ENCODE measurements at regions not wholly inside any gene's neighbourhood (a gene's known extent, or its start where the extent isn't known, plus 50 kb on each side); places are given as distances from the start of the nearest gene placed in this dataset.

DNA sequence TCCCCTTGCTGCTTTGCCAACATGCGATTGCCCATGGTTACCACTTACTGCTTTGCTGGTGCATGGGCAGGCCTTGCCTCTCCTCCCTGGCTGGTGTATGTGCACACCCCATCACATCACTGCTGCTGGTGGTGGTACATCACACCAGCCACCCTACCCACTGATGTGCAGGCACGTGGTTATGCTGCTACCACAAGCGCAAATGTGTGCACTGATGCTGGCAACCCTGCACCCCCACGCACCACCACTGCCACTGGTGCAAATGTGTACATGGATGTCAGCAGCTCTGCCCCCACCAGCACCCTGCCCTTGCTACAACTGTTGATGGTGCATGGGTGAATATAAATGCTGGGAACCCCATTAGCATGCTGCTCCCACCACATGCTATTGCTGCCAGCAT, 261.7 kb downstream of the AEBP2 start (continued):
- no peak for TF ChIP-seq EGR1 (IDR thresholded peaks at IDR 0.05; ENCODE audit: low read depth)

DNA sequence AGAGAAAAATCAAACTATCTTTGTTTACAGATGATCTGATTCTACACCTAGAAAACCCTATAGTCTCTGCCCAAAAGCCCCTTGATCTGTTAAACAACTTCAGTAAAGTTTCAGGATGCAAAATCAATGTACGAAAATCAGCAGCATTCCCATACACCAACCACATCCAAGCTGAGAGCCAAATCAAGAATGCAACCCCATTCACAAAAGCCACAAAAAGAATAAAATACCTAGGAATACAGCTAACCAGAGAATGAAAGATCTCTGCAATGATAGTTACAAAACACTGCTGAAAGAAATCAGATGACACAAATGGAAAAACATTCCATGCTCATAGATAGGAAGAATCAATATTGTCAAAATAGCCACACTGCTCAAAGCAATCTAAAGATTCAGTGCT, 265.7 kb downstream of the AEBP2 start:
- Histone ChIP-seq H3K9me2 (ENCODE audit: insufficient read depth) (no peaks in the 10 kb centered on the region), H3K4me2 (ENCODE audit: low read length) (no peak overlapping the region), H3K9me3 (ENCODE audit: control insufficient read depth in 1 of 2, insufficient read depth in 1 of 2, low read depth in 1 of 2, low read length in 2 of 2) (no peaks in the 10 kb centered on the region), H2AFZ (ENCODE audit: low read depth, low read length, poor library complexity, severe bottlenecking) (no peak overlapping the region), H3K4me1 (ENCODE audit: control insufficient read depth in 1 of 2, insufficient read depth in 2 of 2, low read length in 2 of 2) (peaks cover 0 to 9% of the 10 kb centered on the region in 2 experiments; a peak in 2 of 4 replicates), H3K79me2 (ENCODE audit: insufficient read depth, low read length) (no peaks in the 10 kb centered on the region), H3K4me3 (replicated peaks in 1 of 2; ENCODE audit: low read depth in 1 of 2, low read length in 2 of 2) (no peak overlapping the region), H3K9ac (ENCODE audit: low read length) (no peak overlapping the region), H3K36me3 (ENCODE audit: control insufficient read depth in 1 of 2, insufficient read depth in 2 of 2, low read length in 2 of 2) (no peaks in the 10 kb centered on the region), H3K27me3 (ENCODE audit: insufficient read depth, low read length) (no peaks in the 10 kb centered on the region), H3K27ac (ENCODE audit: low read depth, low read length) (no peak overlapping the region), H4K20me1 (ENCODE audit: insufficient read depth) (no peaks in the 10 kb centered on the region)
- no TSS peak for BruUV-seq (replicated peaks)
- intact Hi-C loops (cut with micrococcal nuclease), result no loop called here
- no peak for TF ChIP-seq EZH2 (IDR thresholded peaks at IDR 0.05)
- TF ChIP-seq YY1 (IDR thresholded peaks at IDR 0.05; ENCODE audit: extremely low read depth, insufficient replicate concordance, low read depth, low read length), result no peak
- TF ChIP-seq TCF7L2 (IDR thresholded peaks at IDR 0.05; ENCODE audit: borderline replicate concordance, extremely low read depth, insufficient read depth, insufficient read length), result no peak
- TF ChIP-seq, protein P1, sequence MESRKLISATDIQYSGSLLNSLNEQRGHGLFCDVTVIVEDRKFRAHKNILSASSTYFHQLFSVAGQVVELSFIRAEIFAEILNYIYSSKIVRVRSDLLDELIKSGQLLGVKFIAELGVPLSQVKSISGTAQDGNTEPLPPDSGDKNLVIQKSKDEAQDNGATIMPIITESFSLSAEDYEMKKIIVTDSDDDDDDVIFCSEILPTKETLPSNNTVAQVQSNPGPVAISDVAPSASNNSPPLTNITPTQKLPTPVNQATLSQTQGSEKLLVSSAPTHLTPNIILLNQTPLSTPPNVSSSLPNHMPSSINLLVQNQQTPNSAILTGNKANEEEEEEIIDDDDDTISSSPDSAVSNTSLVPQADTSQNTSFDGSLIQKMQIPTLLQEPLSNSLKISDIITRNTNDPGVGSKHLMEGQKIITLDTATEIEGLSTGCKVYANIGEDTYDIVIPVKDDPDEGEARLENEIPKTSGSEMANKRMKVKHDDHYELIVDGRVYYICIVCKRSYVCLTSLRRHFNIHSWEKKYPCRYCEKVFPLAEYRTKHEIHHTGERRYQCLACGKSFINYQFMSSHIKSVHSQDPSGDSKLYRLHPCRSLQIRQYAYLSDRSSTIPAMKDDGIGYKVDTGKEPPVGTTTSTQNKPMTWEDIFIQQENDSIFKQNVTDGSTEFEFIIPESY (IDR thresholded peaks at IDR 0.05; ENCODE audit: extremely low read depth, insufficient replicate concordance, low read length), result no peak
- no peak for TF ChIP-seq FOSL1 (IDR thresholded peaks at IDR 0.05; ENCODE audit: low read depth)
- no peak for TF ChIP-seq SP1 (IDR thresholded peaks at IDR 0.05; ENCODE audit: low read depth)
- TF ChIP-seq, protein P2, sequence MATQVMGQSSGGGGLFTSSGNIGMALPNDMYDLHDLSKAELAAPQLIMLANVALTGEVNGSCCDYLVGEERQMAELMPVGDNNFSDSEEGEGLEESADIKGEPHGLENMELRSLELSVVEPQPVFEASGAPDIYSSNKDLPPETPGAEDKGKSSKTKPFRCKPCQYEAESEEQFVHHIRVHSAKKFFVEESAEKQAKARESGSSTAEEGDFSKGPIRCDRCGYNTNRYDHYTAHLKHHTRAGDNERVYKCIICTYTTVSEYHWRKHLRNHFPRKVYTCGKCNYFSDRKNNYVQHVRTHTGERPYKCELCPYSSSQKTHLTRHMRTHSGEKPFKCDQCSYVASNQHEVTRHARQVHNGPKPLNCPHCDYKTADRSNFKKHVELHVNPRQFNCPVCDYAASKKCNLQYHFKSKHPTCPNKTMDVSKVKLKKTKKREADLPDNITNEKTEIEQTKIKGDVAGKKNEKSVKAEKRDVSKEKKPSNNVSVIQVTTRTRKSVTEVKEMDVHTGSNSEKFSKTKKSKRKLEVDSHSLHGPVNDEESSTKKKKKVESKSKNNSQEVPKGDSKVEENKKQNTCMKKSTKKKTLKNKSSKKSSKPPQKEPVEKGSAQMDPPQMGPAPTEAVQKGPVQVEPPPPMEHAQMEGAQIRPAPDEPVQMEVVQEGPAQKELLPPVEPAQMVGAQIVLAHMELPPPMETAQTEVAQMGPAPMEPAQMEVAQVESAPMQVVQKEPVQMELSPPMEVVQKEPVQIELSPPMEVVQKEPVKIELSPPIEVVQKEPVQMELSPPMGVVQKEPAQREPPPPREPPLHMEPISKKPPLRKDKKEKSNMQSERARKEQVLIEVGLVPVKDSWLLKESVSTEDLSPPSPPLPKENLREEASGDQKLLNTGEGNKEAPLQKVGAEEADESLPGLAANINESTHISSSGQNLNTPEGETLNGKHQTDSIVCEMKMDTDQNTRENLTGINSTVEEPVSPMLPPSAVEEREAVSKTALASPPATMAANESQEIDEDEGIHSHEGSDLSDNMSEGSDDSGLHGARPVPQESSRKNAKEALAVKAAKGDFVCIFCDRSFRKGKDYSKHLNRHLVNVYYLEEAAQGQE (IDR thresholded peaks at IDR 0.05; ENCODE audit: low read depth), result no peak
- no peak for TF ChIP-seq CBX3 (IDR thresholded peaks at IDR 0.05; ENCODE audit: low read depth)
- TF ChIP-seq JUND (IDR thresholded peaks at IDR 0.05), result no peak
- TF ChIP-seq, protein P3, sequence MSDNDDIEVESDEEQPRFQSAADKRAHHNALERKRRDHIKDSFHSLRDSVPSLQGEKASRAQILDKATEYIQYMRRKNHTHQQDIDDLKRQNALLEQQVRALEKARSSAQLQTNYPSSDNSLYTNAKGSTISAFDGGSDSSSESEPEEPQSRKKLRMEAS (IDR thresholded peaks at IDR 0.05), result no peak
- no peak for TF ChIP-seq ZNF274 (IDR thresholded peaks at IDR 0.05; ENCODE audit: low read depth, low read length)
- no peak for TF ChIP-seq EZH2phosphoT487 (IDR thresholded peaks at IDR 0.05; ENCODE audit: borderline replicate concordance)
- TF ChIP-seq SIN3A (IDR thresholded peaks at IDR 0.05; ENCODE audit: low read depth), result no peak
- no peak for TF ChIP-seq SRF (IDR thresholded peaks at IDR 0.05; ENCODE audit: low read depth)
- no peak for TF ChIP-seq RAD21 (IDR thresholded peaks at IDR 0.05; ENCODE audit: low read depth)
- TF ChIP-seq POLR2A (IDR thresholded peaks at IDR 0.05; ENCODE audit: borderline replicate concordance, extremely low read depth, insufficient read depth, insufficient read length), result no peak
- CTCF ChIA-PET, result no interaction called here
- RAD21 ChIA-PET (ENCODE audit: low non-redundant PET in 1 of 2, low total read pairs in 2 of 2, uncharacterized antibody in 2 of 2, unreplicated experiment in 2 of 2), result no interaction called here
- DNase-seq (ENCODE audit: low read depth, low spot score), result no peak
- POLR2A ChIA-PET, result no interaction called here
- ATAC-seq, result no peak
